SK-N-SH (cell line): ENCODE measurements at regions not wholly inside any gene's neighbourhood (a gene's known extent, or its start where the extent isn't known, plus 50 kb on each side); places are given as distances from the start of the nearest gene placed in this dataset.

Experiments
- CTCF ChIA-PET: fragments of 300-600, 350-600 bp; formaldehyde crosslinking; extraction: SDS; loops from one replicate; lab custom pipeline; 2021; lab: Yijun Ruan, JAX
- POLR2A ChIA-PET: fragments of 350-600 bp; sonication (Branson Sonifier 250); formaldehyde crosslinking; extraction: SDS; loops from one replicate; lab custom pipeline; 2020; ENCODE audit warnings: antibody characterized with exemption, inconsistent platforms; lab: Yijun Ruan, JAX
- DNase-seq: peaks from one replicate; pipeline ENCODE4 v3.0.0; 2012
- H2AFZ ChIP-seq: fragments of 200-600 bp; sonication (generic); 2 replicates; pipeline ENCODE4 v1.8.1; 2016; ENCODE audit warnings: antibody characterized with exemption, mild to moderate bottlenecking, low read depth
- H3F3A ChIP-seq: fragments of 200-600 bp; sonication (generic); replicated peaks from 2 replicates; pipeline ENCODE3; 2016; ENCODE audit warnings: antibody characterized with exemption, mild to moderate bottlenecking; ENCODE audit not compliant: insufficient read depth
- H3K27ac ChIP-seq, 2 experiments: fragments of 200-500 bp in 1 of 2; fragments of 200-600 bp in 1 of 2; sonication (Bioruptor generic) in 1 of 2; sonication (generic), shearing (Covaris generic) in 1 of 2; 2 replicates each; pipeline versions ENCODE4 v1.5.1 to v1.6.1; 2014 to 2016; ENCODE audit warnings: low read depth in 2 of 2, inconsistent platforms in 1 of 2, low read length in 1 of 2, mild to moderate bottlenecking in 1 of 2, mixed read lengths in 1 of 2
- H3K27me3 ChIP-seq: fragments of 200-600 bp; sonication (generic), shearing (Covaris generic); 2 replicates; pipeline ENCODE4 v1.6.1; 2016; ENCODE audit warnings: mixed run types; ENCODE audit not compliant: insufficient read depth
- H3K36me3 ChIP-seq, 2 experiments: fragments of 200-500 bp in 1 of 2; fragments of 200-600 bp in 1 of 2; sonication (Bioruptor generic) in 1 of 2; sonication (generic) in 1 of 2; replicated peaks in 1 of 2; 2 replicates each; pipeline versions ENCODE3 to v1.5.1; 2014 to 2016; ENCODE audit warnings: low read length in 1 of 2, mild to moderate bottlenecking in 1 of 2; ENCODE audit not compliant: insufficient read depth in 2 of 2, control insufficient read depth in 1 of 2
- H3K4me1 ChIP-seq, 2 experiments: fragments of 200-500 bp in 1 of 2; fragments of 200-600 bp in 1 of 2; sonication (Bioruptor generic) in 1 of 2; sonication (generic), shearing (Covaris generic) in 1 of 2; 2 replicates each; pipeline versions ENCODE4 v1.5.1 to v1.6.1; 2014 to 2016; ENCODE audit warnings: low read depth in 1 of 2, low read length in 1 of 2, mixed run types in 1 of 2; ENCODE audit not compliant: insufficient read depth in 2 of 2, control insufficient read depth in 1 of 2
- H3K4me2 ChIP-seq: fragments of 200-600 bp; sonication (generic), shearing (Covaris generic); 2 replicates; pipeline ENCODE4 v1.6.1; 2017; ENCODE audit warnings: mixed run types
- H3K4me3 ChIP-seq, 2 experiments: fragments of 200-500 bp in 1 of 2; fragments of 200-600 bp in 1 of 2; sonication (Bioruptor generic) in 1 of 2; sonication (generic), shearing (Covaris generic) in 1 of 2; 2 replicates each; pipeline versions ENCODE4 v1.5.1 to v1.8.1; 2014 to 2016; ENCODE audit warnings: low read depth in 2 of 2, inconsistent platforms in 1 of 2, low read length in 1 of 2, mild to moderate bottlenecking in 1 of 2, mixed read lengths in 1 of 2, moderate library complexity in 1 of 2
- H3K79me2 ChIP-seq: fragments of 200-600 bp; sonication (generic); 2 replicates; pipeline ENCODE4 v1.8.1; 2017; ENCODE audit warnings: mild to moderate bottlenecking; ENCODE audit not compliant: insufficient read depth
- H3K9ac ChIP-seq: fragments of 200-600 bp; sonication (generic); 2 replicates; pipeline ENCODE4 v1.6.1; 2017; ENCODE audit warnings: mixed run types
- H3K9me2 ChIP-seq: fragments of 200-600 bp; sonication (generic); 2 replicates; pipeline ENCODE4 v1.6.1; 2017; ENCODE audit warnings: mixed run types
- H3K9me3 ChIP-seq: fragments of 200-600 bp; sonication (generic); 2 replicates; pipeline ENCODE4 v1.6.1; 2017; ENCODE audit warnings: mixed run types, mild to moderate bottlenecking, moderate library complexity
- H4K20me1 ChIP-seq: fragments of 200-600 bp; sonication (generic); 2 replicates; pipeline ENCODE4 v1.6.1; 2017; ENCODE audit warnings: mild to moderate bottlenecking, mixed run types; ENCODE audit not compliant: insufficient read depth
- CHD2 ChIP-seq: fragments of 150-350 bp; IDR thresholded peaks from 2 replicates; pipeline ENCODE4 v1.6.1; 2018; ENCODE audit warnings: low read length; ENCODE audit not compliant: partially characterized antibody
- ELF1 ChIP-seq: IDR thresholded peaks from 2 replicates; pipeline ENCODE4 v1.4.0; 2012
- EP300 ChIP-seq, 2 experiments: IDR thresholded peaks; 2 replicates each; pipeline versions ENCODE4 v1.4.0 to v1.6.1; 2012; ENCODE audit warnings: borderline replicate concordance in 1 of 2, low read depth in 1 of 2, low read length in 1 of 2
- FOSL2 ChIP-seq: IDR thresholded peaks from 2 replicates; pipeline ENCODE4 v1.4.0; 2012; ENCODE audit warnings: low read depth, mild to moderate bottlenecking, moderate library complexity, borderline replicate concordance
- FOXJ3 ChIP-seq: sonication (generic); formaldehyde crosslinking; IDR thresholded peaks from 2 replicates; pipeline ENCODE4 v1.5.1; 2020; ENCODE audit warnings: mild to moderate bottlenecking, missing genetic modification reagents
- JUND ChIP-seq: IDR thresholded peaks from 2 replicates; pipeline ENCODE4 v1.4.0; 2012
- MEF2A ChIP-seq: IDR thresholded peaks from 2 replicates; pipeline ENCODE4 v1.4.0; 2012; ENCODE audit warnings: low read depth, borderline replicate concordance
- MXI1 ChIP-seq: IDR thresholded peaks from 2 replicates; pipeline ENCODE4 v1.6.1; 2012; ENCODE audit warnings: mild to moderate bottlenecking, low read depth, low read length, improper control_type of control experiment
- NRF1 ChIP-seq: IDR thresholded peaks from 2 replicates; pipeline ENCODE4 v1.6.1; 2012; ENCODE audit warnings: low read depth, mild to moderate bottlenecking, low read length
- POLR2AphosphoS5 ChIP-seq: IDR thresholded peaks from 2 replicates; pipeline ENCODE4 v1.6.1; 2012; ENCODE audit warnings: low read depth, low read length
- RAD21 ChIP-seq: IDR thresholded peaks from 2 replicates; pipeline ENCODE4 v1.6.1; 2012; ENCODE audit warnings: mild to moderate bottlenecking, low read length
- RCOR1 ChIP-seq: fragments of 150-350 bp; IDR thresholded peaks from 2 replicates; pipeline ENCODE4 v1.6.1; 2017; ENCODE audit warnings: antibody characterized with exemption, low read length
- RFX5 ChIP-seq: IDR thresholded peaks from 2 replicates; pipeline ENCODE4 v1.6.1; 2012; ENCODE audit warnings: mild to moderate bottlenecking, improper control_type of control experiment, low read length
- RXRA ChIP-seq: IDR thresholded peaks from 2 replicates; pipeline ENCODE4 v1.4.0; 2012; ENCODE audit warnings: low read depth, mild to moderate bottlenecking, borderline replicate concordance
- SIN3A ChIP-seq: IDR thresholded peaks from 2 replicates; pipeline ENCODE4 v1.6.1; 2012; ENCODE audit warnings: low read depth, mild to moderate bottlenecking, low read length, moderate library complexity, borderline replicate concordance
- SMC3 ChIP-seq: IDR thresholded peaks from 2 replicates; pipeline ENCODE4 v1.6.1; 2012; ENCODE audit warnings: low read depth, low read length, improper control_type of control experiment
- TAF1 ChIP-seq: IDR thresholded peaks from 2 replicates; pipeline ENCODE4 v1.6.1; 2012; ENCODE audit warnings: low read depth, mild to moderate bottlenecking, low read length, moderate library complexity, borderline replicate concordance
- TEAD4 ChIP-seq: IDR thresholded peaks from 2 replicates; pipeline ENCODE4 v1.4.0; 2012; ENCODE audit warnings: mild to moderate bottlenecking, borderline replicate concordance; ENCODE audit not compliant: insufficient read depth
- YY1 ChIP-seq: IDR thresholded peaks from 2 replicates; pipeline ENCODE4 v1.4.0; 2012; ENCODE audit warnings: low read depth, mild to moderate bottlenecking
- WGBS: methylation state at CpG from one replicate; pipeline ENCODE4 v1.1.6; 2017; ENCODE audit warnings: low lambda C conversion rate; 5-methylcytosine and 5-hydroxymethylcytosine counted together
- TF ChIP-seq, protein P1 (sequence below): fragments of 150-350 bp; IDR thresholded peaks from 2 replicates; pipeline ENCODE4 v1.6.1; 2016; ENCODE audit warnings: mild to moderate bottlenecking, low read depth, low read length
- TF ChIP-seq, protein P2 (sequence below): IDR thresholded peaks from 2 replicates; pipeline ENCODE4 v1.6.1; 2012; ENCODE audit warnings: mild to moderate bottlenecking, low read depth, low read length, moderate library complexity

DNA sequence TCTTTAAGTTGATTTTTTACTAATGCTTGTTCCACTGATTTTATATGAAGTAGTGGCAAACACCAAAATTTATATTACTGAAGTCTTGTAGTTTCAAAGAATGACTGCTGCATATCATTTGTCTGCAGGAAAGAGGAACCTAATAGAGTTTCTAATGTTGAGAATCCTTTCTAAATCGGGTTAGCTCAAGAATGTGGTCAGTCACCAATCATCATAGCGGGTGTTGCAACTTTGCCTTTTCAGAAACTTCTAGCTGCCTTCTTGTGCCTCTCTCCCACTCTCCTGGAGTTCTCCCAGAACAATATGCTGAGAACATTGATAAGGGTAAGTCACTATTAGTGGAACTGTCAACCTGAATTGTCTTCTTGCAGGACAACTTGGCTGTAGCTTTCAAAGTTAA is 524.8 kb upstream of the SORCS1 start (continued):
- TF ChIP-seq, protein P1, sequence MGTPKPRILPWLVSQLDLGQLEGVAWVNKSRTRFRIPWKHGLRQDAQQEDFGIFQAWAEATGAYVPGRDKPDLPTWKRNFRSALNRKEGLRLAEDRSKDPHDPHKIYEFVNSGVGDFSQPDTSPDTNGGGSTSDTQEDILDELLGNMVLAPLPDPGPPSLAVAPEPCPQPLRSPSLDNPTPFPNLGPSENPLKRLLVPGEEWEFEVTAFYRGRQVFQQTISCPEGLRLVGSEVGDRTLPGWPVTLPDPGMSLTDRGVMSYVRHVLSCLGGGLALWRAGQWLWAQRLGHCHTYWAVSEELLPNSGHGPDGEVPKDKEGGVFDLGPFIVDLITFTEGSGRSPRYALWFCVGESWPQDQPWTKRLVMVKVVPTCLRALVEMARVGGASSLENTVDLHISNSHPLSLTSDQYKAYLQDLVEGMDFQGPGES, result no peak
- TF ChIP-seq POLR2AphosphoS5, result no peak
- TF ChIP-seq EP300 (IDR thresholded peaks at IDR 0.05; ENCODE audit: borderline replicate concordance in 1 of 2, low read depth in 1 of 2, low read length in 1 of 2), result no peak
- TF ChIP-seq CHD2, result no peak

DNA sequence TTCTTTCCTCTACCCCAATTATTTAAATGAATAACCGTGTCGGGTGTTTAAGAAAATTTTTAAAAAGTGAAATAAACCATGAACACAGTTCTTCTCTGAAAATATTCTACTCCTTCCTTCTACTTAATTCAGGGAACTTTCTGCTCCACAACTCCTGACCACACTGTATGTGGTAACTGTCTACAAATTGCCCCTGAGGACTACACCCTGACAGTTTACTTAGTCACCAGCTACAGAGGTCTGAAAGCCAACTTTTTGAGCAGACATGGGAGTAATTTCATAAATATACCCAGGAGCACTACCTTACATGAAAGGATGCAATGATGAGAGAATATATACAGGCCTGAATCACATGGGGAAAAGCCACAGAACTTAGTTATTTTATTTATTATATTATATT is 523.2 kb upstream of the SORCS1 start:
- POLR2A ChIA-PET, result no interaction called here
- Histone ChIP-seq H3K79me2 (no peaks in the 10 kb centered on the region), H3K4me3 (no peak overlapping the region), H3K4me1 (no peaks in the 10 kb centered on the region), H3K9ac (no peak overlapping the region), H2AFZ (no peak overlapping the region), H3K9me2 (no peaks in the 10 kb centered on the region), H4K20me1 (no peaks in the 10 kb centered on the region), H3K36me3 (no peaks in the 10 kb centered on the region), H3K27ac (no peak overlapping the region), H3K27me3 (no peaks in the 10 kb centered on the region), H3K4me2 (no peak overlapping the region), H3K9me3 (no peaks in the 10 kb centered on the region)
- CTCF ChIA-PET, result no interaction called here
- 86% methylated on average over 2 of the region's 2 CpGs for WGBS
- no peak for DNase-seq
- TF ChIP-seq SMC3, result no peak
- no peak for TF ChIP-seq YY1
- no peak for TF ChIP-seq TAF1
- TF ChIP-seq, protein P2, sequence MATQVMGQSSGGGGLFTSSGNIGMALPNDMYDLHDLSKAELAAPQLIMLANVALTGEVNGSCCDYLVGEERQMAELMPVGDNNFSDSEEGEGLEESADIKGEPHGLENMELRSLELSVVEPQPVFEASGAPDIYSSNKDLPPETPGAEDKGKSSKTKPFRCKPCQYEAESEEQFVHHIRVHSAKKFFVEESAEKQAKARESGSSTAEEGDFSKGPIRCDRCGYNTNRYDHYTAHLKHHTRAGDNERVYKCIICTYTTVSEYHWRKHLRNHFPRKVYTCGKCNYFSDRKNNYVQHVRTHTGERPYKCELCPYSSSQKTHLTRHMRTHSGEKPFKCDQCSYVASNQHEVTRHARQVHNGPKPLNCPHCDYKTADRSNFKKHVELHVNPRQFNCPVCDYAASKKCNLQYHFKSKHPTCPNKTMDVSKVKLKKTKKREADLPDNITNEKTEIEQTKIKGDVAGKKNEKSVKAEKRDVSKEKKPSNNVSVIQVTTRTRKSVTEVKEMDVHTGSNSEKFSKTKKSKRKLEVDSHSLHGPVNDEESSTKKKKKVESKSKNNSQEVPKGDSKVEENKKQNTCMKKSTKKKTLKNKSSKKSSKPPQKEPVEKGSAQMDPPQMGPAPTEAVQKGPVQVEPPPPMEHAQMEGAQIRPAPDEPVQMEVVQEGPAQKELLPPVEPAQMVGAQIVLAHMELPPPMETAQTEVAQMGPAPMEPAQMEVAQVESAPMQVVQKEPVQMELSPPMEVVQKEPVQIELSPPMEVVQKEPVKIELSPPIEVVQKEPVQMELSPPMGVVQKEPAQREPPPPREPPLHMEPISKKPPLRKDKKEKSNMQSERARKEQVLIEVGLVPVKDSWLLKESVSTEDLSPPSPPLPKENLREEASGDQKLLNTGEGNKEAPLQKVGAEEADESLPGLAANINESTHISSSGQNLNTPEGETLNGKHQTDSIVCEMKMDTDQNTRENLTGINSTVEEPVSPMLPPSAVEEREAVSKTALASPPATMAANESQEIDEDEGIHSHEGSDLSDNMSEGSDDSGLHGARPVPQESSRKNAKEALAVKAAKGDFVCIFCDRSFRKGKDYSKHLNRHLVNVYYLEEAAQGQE, result no peak
- TF ChIP-seq FOSL2, result no peak
- TF ChIP-seq FOXJ3 (CRISPR knock-in tag), result no peak
- TF ChIP-seq MEF2A, result no peak
- no peak for TF ChIP-seq JUND
- no peak for TF ChIP-seq RAD21
- no peak for TF ChIP-seq CHD2
- TF ChIP-seq SIN3A, result no peak
- TF ChIP-seq MXI1, result no peak
- no peak for TF ChIP-seq NRF1
- no peak for TF ChIP-seq RCOR1
- TF ChIP-seq ELF1, result no peak
- TF ChIP-seq POLR2AphosphoS5, result no peak
- no peak for TF ChIP-seq RFX5
- TF ChIP-seq RXRA, result no peak
- TF ChIP-seq TEAD4, result no peak
- TF ChIP-seq, all 33 proteins: peak for 0
- H3F3A ChIP-seq, result no peaks in the 10 kb centered on the region
